ENCODE measurements at regions not wholly inside any gene's neighbourhood (a gene's known extent, or its start where the extent isn't known, plus 50 kb on each side); places are given as distances from the start of the nearest gene placed in this dataset.
A peak's percentile ranks its signal among the peaks of the same experiment; 100 is the strongest.

DNA sequence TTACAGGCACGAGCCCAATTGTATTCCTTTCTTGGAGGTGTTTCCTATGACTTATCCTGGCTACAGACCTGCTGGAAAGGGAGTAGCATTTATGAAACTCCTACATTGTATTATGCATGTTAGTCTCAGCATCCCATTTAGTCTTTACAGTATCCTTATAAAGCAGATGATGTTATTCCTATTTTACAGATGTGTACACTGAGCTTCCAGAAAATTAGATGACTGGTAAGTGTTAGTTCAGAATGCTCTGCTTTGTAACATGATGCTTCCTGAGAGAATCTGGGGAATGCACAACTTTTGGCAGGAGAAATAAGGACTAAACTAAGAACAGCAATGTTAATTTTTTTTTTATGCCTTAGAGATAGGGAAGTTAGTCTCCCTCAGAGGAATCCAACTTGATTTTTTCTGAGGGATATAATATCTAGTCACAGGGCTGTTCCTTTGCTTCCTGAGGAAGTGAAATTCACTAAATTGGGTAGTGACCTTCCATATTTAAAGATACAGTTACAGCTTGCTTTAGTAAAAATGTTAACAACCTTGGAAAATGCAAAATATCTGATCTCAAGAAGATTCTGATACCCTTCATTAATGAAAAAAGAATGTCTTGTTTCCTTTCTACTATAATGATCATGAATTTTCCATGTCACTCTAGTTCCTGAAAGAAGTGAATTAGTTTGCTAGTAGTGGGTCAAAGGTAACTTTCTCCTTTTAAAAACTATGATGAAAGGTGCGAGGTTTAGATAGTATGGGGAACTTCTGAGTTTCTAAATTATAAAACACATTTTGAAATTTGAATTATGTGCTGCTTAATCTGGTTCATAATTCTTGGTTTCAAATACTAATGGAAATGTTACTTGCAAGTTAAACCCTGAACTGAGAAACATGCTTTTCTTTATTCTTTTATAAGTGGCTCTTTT is 194.0 kb upstream of the PRPS1L1 start:
- WGBS, 2 donors: 49 to 60% methylated on average over 2 of the region's 2 CpGs
- DNase-seq (peak in 1 of 3 donors; percentile 23), ATAC-seq (ENCODE audit: insufficient read depth, low FRiP score) (peak; percentile 36)
- Histone ChIP-seq H3K9me3 (ENCODE audit: control insufficient read depth in 4 of 4, insufficient read depth in 3 of 4, low read length in 3 of 4) (no peaks in the 10 kb centered on the region), H3K4me3 (no peak overlapping the region), H3K4me1 (ENCODE audit: control insufficient read depth in 5 of 5, insufficient read depth in 5 of 5, low read length in 5 of 5) (peaks cover 0 to 8% (median 0%) of the 10 kb centered on the region in 5 donors), H3K36me3 (ENCODE audit: control insufficient read depth in 4 of 4, insufficient read depth in 4 of 4, low read length in 4 of 4) (no peaks in the 10 kb centered on the region), H3K27me3 (ENCODE audit: control insufficient read depth in 3 of 3, insufficient read depth in 3 of 3, low read length in 2 of 3) (peaks cover 0 to 2% (median 0%) of the 10 kb centered on the region in 3 donors), H3K27ac (ENCODE audit: low read depth in 1 of 2, low read length in 1 of 2) (no peak overlapping the region), H3K9ac (ENCODE audit: insufficient read depth in 1 of 2, low read length in 2 of 2) (no peak overlapping the region)
- TF ChIP-seq, protein P1, sequence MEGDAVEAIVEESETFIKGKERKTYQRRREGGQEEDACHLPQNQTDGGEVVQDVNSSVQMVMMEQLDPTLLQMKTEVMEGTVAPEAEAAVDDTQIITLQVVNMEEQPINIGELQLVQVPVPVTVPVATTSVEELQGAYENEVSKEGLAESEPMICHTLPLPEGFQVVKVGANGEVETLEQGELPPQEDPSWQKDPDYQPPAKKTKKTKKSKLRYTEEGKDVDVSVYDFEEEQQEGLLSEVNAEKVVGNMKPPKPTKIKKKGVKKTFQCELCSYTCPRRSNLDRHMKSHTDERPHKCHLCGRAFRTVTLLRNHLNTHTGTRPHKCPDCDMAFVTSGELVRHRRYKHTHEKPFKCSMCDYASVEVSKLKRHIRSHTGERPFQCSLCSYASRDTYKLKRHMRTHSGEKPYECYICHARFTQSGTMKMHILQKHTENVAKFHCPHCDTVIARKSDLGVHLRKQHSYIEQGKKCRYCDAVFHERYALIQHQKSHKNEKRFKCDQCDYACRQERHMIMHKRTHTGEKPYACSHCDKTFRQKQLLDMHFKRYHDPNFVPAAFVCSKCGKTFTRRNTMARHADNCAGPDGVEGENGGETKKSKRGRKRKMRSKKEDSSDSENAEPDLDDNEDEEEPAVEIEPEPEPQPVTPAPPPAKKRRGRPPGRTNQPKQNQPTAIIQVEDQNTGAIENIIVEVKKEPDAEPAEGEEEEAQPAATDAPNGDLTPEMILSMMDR (IDR thresholded peaks at IDR 0.05; ENCODE audit: control extremely low read depth, extremely low read depth): no peak

DNA sequence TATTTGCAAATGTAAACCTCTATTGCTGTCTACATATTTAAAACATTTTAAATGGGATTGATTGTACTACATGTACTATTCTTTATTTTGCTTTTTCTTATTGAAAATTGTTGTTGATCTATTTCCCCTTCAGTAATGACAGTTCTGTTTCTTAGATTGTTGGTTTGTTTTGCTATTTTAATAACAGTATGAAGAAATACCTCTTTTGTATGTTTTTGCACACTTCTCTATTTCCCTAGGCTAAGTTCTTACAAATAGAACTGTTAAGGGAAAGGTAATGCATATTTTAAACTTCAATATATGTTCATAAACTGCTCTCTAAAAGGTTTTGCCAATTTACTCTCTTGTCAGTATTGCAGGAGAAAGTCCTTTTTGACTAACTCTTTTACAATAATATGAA is 195.0 kb upstream of the PRPS1L1 start:
- Histone ChIP-seq H3K4me1 (ENCODE audit: control insufficient read depth in 5 of 5, insufficient read depth in 5 of 5, low read length in 5 of 5) (peaks cover 0 to 8% (median 0%) of the 10 kb centered on the region in 5 donors), H3K9ac (ENCODE audit: insufficient read depth in 1 of 2, low read length in 2 of 2) (no peak overlapping the region), H3K9me3 (ENCODE audit: control insufficient read depth in 4 of 4, insufficient read depth in 3 of 4, low read length in 3 of 4) (no peaks in the 10 kb centered on the region), H3K27me3 (ENCODE audit: control insufficient read depth in 3 of 3, insufficient read depth in 3 of 3, low read length in 2 of 3) (peaks cover 0 to 2% (median 0%) of the 10 kb centered on the region in 3 donors), H3K27ac (ENCODE audit: low read depth in 1 of 2, low read length in 1 of 2) (no peak overlapping the region), H3K36me3 (ENCODE audit: control insufficient read depth in 4 of 4, insufficient read depth in 4 of 4, low read length in 4 of 4) (no peaks in the 10 kb centered on the region), H3K4me3 (no peak overlapping the region)
- ATAC-seq (ENCODE audit: insufficient read depth, low FRiP score): no peak
- DNase-seq: no peak
- TF ChIP-seq, protein P1 (IDR thresholded peaks at IDR 0.05; ENCODE audit: control extremely low read depth, extremely low read depth): no peak

DNA sequence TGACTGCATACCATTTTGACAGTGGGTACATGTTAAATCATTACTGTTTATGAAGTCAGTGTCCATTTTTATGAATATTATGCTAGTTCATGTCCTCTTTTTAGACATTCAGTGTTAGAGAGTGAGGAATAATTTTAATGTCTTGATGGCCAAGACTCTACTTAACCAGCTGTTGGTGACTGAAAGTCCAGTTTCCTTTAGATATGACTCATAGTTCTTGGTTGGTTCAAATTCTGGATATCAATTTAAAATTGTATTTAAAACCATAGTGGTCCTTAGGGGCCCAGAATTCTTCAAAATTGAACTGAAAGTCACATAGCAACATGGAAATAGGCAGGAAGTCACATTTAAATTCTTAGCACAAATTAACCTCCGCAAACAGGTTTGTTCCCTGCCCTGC is 196.5 kb upstream of the PRPS1L1 start:
- Histone ChIP-seq H3K9ac (ENCODE audit: insufficient read depth in 1 of 2, low read length in 2 of 2) (no peak overlapping the region), H3K4me1 (ENCODE audit: control insufficient read depth in 5 of 5, insufficient read depth in 5 of 5, low read length in 5 of 5) (peaks cover 0 to 8% (median 0%) of the 10 kb centered on the region in 5 donors), H3K9me3 (ENCODE audit: control insufficient read depth in 4 of 4, insufficient read depth in 3 of 4, low read length in 3 of 4) (no peaks in the 10 kb centered on the region), H3K4me3 (no peak overlapping the region), H3K27ac (ENCODE audit: low read depth in 1 of 2, low read length in 1 of 2) (no peak overlapping the region), H3K27me3 (ENCODE audit: control insufficient read depth in 3 of 3, insufficient read depth in 3 of 3, low read length in 2 of 3) (peaks cover 0 to 2% (median 0%) of the 10 kb centered on the region in 3 donors), H3K36me3 (ENCODE audit: control insufficient read depth in 4 of 4, insufficient read depth in 4 of 4, low read length in 4 of 4) (no peaks in the 10 kb centered on the region)
- TF ChIP-seq, protein P1 (IDR thresholded peaks at IDR 0.05; ENCODE audit: control extremely low read depth, extremely low read depth): no peak
- ATAC-seq (ENCODE audit: insufficient read depth, low FRiP score) (no peak), DNase-seq (no peak)
- WGBS, 2 donors: 88 to 100% methylated on average over 1 of the region's 1 CpG

Data from lung (tissue), 11 donors.